ENCODE measurements at regions not wholly inside any gene's neighbourhood (a gene's known extent, or its start where the extent isn't known, plus 50 kb on each side); places are given as distances from the start of the nearest gene placed in this dataset.

DNA sequence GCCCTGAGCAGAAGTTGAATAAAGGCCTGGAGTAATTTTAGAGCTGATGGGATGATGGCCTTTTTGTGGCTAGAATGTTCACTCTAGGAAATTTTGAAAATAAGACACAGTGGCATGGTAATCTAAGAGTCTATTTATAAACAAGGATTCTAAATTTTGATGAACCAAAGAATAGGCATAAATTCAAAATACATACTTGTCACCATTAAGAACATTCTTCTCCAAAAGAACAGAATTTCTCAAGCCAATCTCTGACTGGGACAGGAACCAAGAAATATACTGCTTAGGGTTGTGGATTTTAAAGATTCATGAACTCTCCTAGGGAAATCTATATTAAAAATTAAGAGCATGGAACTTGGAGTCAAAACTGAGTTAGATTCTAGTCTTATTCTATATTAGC is 98.2 kb upstream of the SETBP1 start:
- Histone ChIP-seq H3K4me1 (ENCODE audit: low read depth, poor library complexity, severe bottlenecking) (no peaks in the 10 kb centered on the region), H3K27me3 (ENCODE audit: insufficient read depth, low read depth) (no peaks in the 10 kb centered on the region), H3K36me3 (ENCODE audit: insufficient read depth) (no peaks in the 10 kb centered on the region), H3K4me2 (no peak overlapping the region), H4K20me1 (ENCODE audit: insufficient read depth) (no peaks in the 10 kb centered on the region), H3K9ac (no peak overlapping the region), H3K79me2 (ENCODE audit: insufficient read depth, low read depth) (no peaks in the 10 kb centered on the region), H2AFZ (ENCODE audit: low read depth) (no peak overlapping the region), H3K27ac (no peak overlapping the region), H3K4me3 (IDR thresholded peaks at IDR 0.05; ENCODE audit: insufficient read depth, low read depth, low read length) (no peak overlapping the region)
- TF ChIP-seq, protein P1, sequence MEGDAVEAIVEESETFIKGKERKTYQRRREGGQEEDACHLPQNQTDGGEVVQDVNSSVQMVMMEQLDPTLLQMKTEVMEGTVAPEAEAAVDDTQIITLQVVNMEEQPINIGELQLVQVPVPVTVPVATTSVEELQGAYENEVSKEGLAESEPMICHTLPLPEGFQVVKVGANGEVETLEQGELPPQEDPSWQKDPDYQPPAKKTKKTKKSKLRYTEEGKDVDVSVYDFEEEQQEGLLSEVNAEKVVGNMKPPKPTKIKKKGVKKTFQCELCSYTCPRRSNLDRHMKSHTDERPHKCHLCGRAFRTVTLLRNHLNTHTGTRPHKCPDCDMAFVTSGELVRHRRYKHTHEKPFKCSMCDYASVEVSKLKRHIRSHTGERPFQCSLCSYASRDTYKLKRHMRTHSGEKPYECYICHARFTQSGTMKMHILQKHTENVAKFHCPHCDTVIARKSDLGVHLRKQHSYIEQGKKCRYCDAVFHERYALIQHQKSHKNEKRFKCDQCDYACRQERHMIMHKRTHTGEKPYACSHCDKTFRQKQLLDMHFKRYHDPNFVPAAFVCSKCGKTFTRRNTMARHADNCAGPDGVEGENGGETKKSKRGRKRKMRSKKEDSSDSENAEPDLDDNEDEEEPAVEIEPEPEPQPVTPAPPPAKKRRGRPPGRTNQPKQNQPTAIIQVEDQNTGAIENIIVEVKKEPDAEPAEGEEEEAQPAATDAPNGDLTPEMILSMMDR (conservative IDR thresholded peaks at IDR 0.05; ENCODE audit: low read depth, low read length): no peak

DNA sequence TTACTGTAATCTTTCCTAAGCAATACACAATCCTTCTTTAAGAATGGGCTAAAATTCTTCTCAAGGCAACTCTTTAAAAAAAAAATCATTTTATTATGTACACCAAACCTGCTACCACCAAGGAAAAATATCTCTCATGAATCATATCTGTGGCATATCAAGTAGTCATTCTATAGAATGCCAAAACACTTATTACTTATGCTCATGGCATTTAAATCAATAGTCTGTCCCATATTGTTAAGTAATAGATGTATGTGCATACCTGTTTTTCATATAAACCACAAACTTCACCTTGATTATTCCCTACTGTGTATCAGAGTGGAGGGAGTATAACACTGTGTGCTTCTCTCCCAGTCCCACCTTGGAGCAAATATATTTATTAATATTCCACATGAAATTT is 95.8 kb upstream of the SETBP1 start:
- Histone ChIP-seq H3K27ac (no peak overlapping the region), H3K4me2 (no peak overlapping the region), H4K20me1 (ENCODE audit: insufficient read depth) (no peaks in the 10 kb centered on the region), H3K4me3 (IDR thresholded peaks at IDR 0.05; ENCODE audit: insufficient read depth, low read depth, low read length) (no peak overlapping the region), H3K36me3 (ENCODE audit: insufficient read depth) (no peaks in the 10 kb centered on the region), H3K79me2 (ENCODE audit: insufficient read depth, low read depth) (no peaks in the 10 kb centered on the region), H3K4me1 (ENCODE audit: low read depth, poor library complexity, severe bottlenecking) (no peaks in the 10 kb centered on the region), H3K9ac (no peak overlapping the region), H2AFZ (ENCODE audit: low read depth) (no peak overlapping the region), H3K27me3 (ENCODE audit: insufficient read depth, low read depth) (no peaks in the 10 kb centered on the region)
- TF ChIP-seq, protein P1 (conservative IDR thresholded peaks at IDR 0.05; ENCODE audit: low read depth, low read length): no peak

DNA sequence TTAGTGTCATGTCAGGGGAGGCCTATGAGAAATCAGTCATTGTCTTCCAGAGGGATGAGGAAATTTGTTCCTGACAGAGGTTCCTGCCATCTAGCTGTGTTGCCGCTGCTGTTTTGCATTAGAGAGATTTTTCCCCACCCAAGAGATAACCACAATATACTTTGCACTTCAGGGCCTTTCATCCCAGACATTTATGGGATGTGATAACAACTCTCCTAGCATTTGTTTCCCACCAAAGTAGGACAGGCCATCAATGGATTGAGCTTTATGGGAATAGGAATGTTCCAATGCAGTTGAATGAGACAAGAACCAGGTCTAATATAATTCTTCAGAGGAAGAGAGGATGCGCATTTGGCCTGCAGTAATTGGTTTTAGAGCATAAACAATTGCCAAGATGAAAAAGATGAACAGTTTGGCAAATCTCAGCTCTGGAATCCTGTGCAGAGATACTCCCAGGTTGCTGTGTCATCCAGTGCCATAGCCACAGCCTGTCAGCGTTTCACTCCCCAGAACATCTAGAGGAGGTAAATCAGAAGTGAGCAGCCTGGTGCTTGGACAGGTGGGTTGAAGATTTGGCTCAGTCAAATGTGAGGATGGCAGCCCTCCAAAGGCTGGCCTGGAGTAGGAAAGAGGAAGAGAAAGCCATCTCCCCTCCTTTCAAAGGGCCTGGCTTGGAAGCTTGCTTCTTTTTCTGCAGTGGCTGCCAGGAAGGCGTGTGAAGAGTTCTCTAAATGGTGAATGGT is 93.7 kb upstream of the SETBP1 start:
- no peak overlapping the region for H3K9ac ChIP-seq
- no peaks in the 10 kb centered on the region for H3K36me3 ChIP-seq (ENCODE audit: insufficient read depth)
- no peak overlapping the region for H3K4me3 ChIP-seq (IDR thresholded peaks at IDR 0.05; ENCODE audit: insufficient read depth, low read depth, low read length)
- H3K27ac ChIP-seq: no peak overlapping the region
- H3K79me2 ChIP-seq (ENCODE audit: insufficient read depth, low read depth): no peaks in the 10 kb centered on the region
- no peak overlapping the region for H3K4me2 ChIP-seq
- TF ChIP-seq, protein P1 (conservative IDR thresholded peaks at IDR 0.05; ENCODE audit: low read depth, low read length): no peak
- H3K4me1 ChIP-seq (ENCODE audit: low read depth, poor library complexity, severe bottlenecking): no peaks in the 10 kb centered on the region
- no peaks in the 10 kb centered on the region for H4K20me1 ChIP-seq (ENCODE audit: insufficient read depth)
- no peaks in the 10 kb centered on the region for H3K27me3 ChIP-seq (ENCODE audit: insufficient read depth, low read depth)
- H2AFZ ChIP-seq (ENCODE audit: low read depth): no peak overlapping the region

DNA sequence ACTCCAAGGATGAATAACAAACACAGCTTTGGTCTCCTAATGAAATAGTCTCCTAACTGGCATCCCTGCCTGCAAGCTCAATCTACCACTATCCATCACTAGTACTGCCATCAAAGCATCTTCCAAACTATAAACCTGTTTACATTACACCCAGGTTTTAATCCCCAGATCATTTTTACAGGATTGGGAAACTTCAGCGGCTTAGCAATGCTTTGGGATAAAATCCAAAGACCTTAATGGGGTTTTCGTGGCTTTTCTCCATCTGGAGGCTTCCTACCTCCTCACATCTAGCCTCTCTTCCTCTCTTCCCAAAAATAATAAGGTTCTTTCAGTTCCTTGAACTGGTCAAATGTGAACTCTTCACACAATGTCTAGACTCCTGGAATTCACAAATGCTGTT is 92.2 kb upstream of the SETBP1 start:
- Histone ChIP-seq H3K4me2 (no peak overlapping the region), H3K36me3 (ENCODE audit: insufficient read depth) (no peaks in the 10 kb centered on the region), H3K79me2 (ENCODE audit: insufficient read depth, low read depth) (no peaks in the 10 kb centered on the region), H3K9ac (no peak overlapping the region), H3K4me1 (ENCODE audit: low read depth, poor library complexity, severe bottlenecking) (no peaks in the 10 kb centered on the region), H3K27ac (no peak overlapping the region), H3K27me3 (ENCODE audit: insufficient read depth, low read depth) (no peaks in the 10 kb centered on the region), H3K4me3 (IDR thresholded peaks at IDR 0.05; ENCODE audit: insufficient read depth, low read depth, low read length) (no peak overlapping the region), H4K20me1 (ENCODE audit: insufficient read depth) (no peaks in the 10 kb centered on the region), H2AFZ (ENCODE audit: low read depth) (no peak overlapping the region)
- TF ChIP-seq, protein P1 (conservative IDR thresholded peaks at IDR 0.05; ENCODE audit: low read depth, low read length): no peak

All from KMS-11 (cell line).